Hematopoietic multipotent progenitor cell treated with erythropoietin and hydrocortisone succinate and interleukin-3 and kit ligand, for 4 days (in vitro differentiated cells): ENCODE measurements at regions not wholly inside any gene's neighbourhood (a gene's known extent, or its start where the extent isn't known, plus 50 kb on each side); places are given as distances from the start of the nearest gene placed in this dataset.
"Not testable (repeated sequence)": the region's sequence is repeated elsewhere in the genome, so short reads cannot be mapped to it uniquely, and the experiment has no call there.

Experiments used
- DNase-seq: peaks from one replicate; pipeline ENCODE4 v3.0.0-alpha.2; 2015

- not testable (repeated sequence) for DNase-seq
Observed at GRCh38 chr7:63856466-63856865, 142.2 kb upstream of the ZNF722 start.

- DNase-seq: no peak
Observed at GRCh38 chr7:63867127-63867526, 131.5 kb upstream of the ZNF722 start.

- DNase-seq: not testable (repeated sequence)
Observed at GRCh38 chr7:63874242-63874641, 124.4 kb upstream of the ZNF722 start.

GRCh38 chr7:63876707-63877322 is 121.8 kb upstream of the ZNF722 start:
- DNase-seq: peak; percentile 1

GRCh38 chr7:63887031-63887430 is 111.6 kb upstream of the ZNF722 start:
- no peak for DNase-seq

GRCh38 chr7:63899691-63900393 is 98.8 kb upstream of the ZNF722 start:
- peak; percentile 81 for DNase-seq

GRCh38 chr7:63900394-63901203 is 98.0 kb upstream of the ZNF722 start:
- peak; percentile 96 for DNase-seq

- DNase-seq: not testable (repeated sequence)
Observed at GRCh38 chr7:63901204-63901506, 97.5 kb upstream of the ZNF722 start.

GRCh38 chr7:63918986-63919385 is 79.7 kb upstream of the ZNF722 start:
- DNase-seq: peak; percentile 27

GRCh38 chr7:63925262-63925625 is 73.4 kb upstream of the ZNF722 start:
- no peak for DNase-seq

- DNase-seq: peak; percentile 96
Observed at GRCh38 chr7:63925626-63926460, 72.8 kb upstream of the ZNF722 start.

GRCh38 chr7:63927261-63927660 is 71.4 kb upstream of the ZNF722 start:
- no peak for DNase-seq

GRCh38 chr7:63931057-63931600 is 67.5 kb upstream of the ZNF722 start:
- no peak for DNase-seq

GRCh38 chr7:63931985-63932577 is 66.6 kb upstream of the ZNF722 start:
- no peak for DNase-seq
